ENCODE measurements at regions not wholly inside any gene's neighbourhood (a gene's known extent, or its start where the extent isn't known, plus 50 kb on each side); places are given as distances from the start of the nearest gene placed in this dataset.

DNA sequence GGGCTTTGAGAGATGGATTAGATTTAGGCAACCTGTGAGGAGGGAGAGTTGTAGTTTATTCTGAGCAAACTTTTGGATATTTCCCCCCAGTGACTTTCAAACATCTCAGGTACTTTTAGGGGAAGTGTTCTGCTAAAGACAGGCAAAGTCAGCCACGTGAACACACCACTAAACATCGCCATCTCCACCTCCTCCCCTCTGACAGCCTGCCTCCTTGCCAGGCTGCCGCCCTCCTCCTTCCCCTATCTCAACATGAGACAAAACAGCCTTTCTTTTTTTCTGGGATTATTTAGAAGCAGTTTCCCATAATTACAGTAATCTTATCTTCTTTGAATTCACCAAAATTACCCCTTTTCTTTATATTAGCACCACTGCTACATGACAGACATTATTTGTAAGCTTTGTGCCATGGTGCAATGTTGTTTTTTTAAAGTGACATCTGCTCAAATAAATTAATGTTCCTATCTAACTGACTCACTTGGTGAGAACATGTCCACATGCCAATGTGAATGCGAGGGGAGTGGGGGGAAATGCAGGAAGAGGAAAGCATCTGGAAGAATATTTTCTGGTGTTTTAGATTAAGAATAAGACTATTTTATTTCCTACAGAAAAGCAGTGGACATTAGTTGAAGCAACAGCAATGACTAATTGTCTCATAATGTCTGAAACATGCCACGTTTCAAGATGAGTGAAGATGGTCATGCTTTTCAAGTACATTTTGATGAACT, 147.8 kb upstream of the ATP1B1 start:
- peaks cover 2% of the 10 kb centered on the region for H3K9me3 Mint-ChIP-seq
- no peak for DNase-seq
- CTCF ChIA-PET: no interaction called here
- H3K4me3 Mint-ChIP-seq: no peak overlapping the region
- no peaks in the 10 kb centered on the region for H3K36me3 Mint-ChIP-seq (ENCODE audit: low read depth)
- no peaks in the 10 kb centered on the region for H3K4me1 Mint-ChIP-seq
- H3K27ac Mint-ChIP-seq: no peak overlapping the region
- peaks cover 7% of the 10 kb centered on the region for H3K27me3 Mint-ChIP-seq
- POLR2A ChIA-PET: no interaction called here

DNA sequence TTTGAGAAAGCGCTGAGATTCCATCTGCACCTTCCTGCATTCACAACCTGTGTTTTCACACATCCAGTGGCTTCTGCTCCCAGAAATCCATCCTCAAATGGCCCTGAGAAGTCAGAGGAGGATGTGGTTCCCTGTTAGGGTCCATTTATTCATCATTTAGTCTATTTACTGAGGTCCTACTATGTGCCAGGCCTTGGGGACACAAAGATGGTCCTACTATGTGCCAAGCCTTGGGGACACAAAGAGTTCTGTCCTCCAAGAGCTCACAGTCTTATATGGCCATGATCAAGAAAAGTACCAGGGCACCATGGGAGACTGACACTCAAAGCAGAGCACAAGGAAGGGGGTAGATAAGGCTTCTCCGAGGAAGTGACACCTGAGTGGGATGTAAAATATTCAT, 147.1 kb upstream of the ATP1B1 start:
- Mint-ChIP-seq H3K4me3 (no peak overlapping the region), H3K4me1 (no peaks in the 10 kb centered on the region), H3K9me3 (peaks cover 2% of the 10 kb centered on the region), H3K27me3 (peaks cover 7% of the 10 kb centered on the region), H3K27ac (no peak overlapping the region), H3K36me3 (ENCODE audit: low read depth) (no peaks in the 10 kb centered on the region)
- ChIA-PET CTCF (no interaction called here), POLR2A (no interaction called here)
- no peak for DNase-seq

DNA sequence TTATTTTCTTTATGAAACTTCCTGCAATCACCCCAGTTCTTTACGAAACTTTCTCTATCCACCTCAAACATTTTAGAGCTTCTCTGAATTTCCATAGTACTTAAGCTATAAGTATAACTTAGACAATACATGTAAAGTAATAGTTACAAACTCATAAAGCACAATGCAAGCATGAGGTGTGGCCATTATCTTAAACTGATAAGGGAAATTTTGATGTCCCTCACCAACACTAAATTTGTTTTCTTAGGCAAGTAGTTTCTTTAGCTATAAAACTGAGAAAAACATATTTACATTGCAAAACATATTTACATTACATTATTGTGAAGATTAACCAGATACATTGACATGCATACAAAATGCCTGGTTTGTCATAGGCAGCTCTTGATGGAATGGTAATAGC, 146.4 kb upstream of the ATP1B1 start:
- Mint-ChIP-seq H3K4me3 (no peak overlapping the region), H3K4me1 (no peaks in the 10 kb centered on the region), H3K27me3 (peaks cover 7% of the 10 kb centered on the region), H3K36me3 (ENCODE audit: low read depth) (no peaks in the 10 kb centered on the region), H3K27ac (no peak overlapping the region), H3K9me3 (peaks cover 2% of the 10 kb centered on the region)
- ChIA-PET POLR2A (no interaction called here), CTCF (no interaction called here)
- DNase-seq: no peak

DNA sequence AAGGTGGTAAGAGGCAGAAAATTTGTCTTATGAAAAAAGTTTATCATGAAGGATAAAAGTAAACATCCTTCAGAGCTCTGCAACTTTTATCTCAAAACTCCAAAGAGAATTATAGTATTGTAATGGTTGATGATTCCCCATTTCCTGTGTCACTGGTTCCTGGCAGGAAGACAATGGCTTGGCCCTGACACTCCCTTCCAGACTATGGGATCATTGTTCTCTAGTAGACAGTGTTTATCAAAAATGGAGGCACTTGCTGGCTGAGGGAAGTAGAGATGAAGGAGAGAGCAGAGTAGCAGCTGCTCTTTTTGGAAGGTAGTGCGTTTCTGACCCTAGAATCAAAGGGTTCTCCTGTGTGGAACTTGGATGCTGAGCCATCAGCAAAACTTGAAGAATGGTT, 145.9 kb upstream of the ATP1B1 start:
- Mint-ChIP-seq H3K4me1 (no peaks in the 10 kb centered on the region), H3K9me3 (peaks cover 2% of the 10 kb centered on the region), H3K27ac (no peak overlapping the region), H3K4me3 (no peak overlapping the region), H3K27me3 (peaks cover 7% of the 10 kb centered on the region), H3K36me3 (ENCODE audit: low read depth) (no peaks in the 10 kb centered on the region)
- ChIA-PET POLR2A (no interaction called here), CTCF (no interaction called here)
- no peak for DNase-seq

DNA sequence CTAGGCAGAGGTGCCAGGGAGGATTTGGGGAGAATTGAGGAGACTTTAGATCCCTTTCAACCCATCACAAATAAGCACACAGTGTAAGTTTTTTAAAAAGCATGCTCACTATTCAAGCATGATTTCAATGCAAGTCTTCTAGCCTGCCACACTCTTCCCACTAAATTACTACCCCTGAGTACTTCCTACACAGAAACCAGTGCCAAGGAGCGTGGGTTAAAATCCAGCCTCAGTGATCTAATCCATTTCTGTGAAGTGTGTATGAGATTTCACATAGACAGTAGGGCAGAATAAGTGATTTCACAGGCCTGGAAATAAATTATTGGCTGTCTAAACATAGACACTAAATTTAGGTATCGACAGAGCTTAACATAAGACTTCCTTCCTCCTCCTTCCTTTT, 142.9 kb upstream of the ATP1B1 start:
- Mint-ChIP-seq H3K4me1 (no peaks in the 10 kb centered on the region), H3K4me3 (no peak overlapping the region), H3K9me3 (peaks cover 2% of the 10 kb centered on the region), H3K27me3 (no peaks in the 10 kb centered on the region), H3K27ac (no peak overlapping the region), H3K36me3 (ENCODE audit: low read depth) (no peaks in the 10 kb centered on the region)
- ChIA-PET CTCF (no interaction called here), POLR2A (no interaction called here)
- no peak for DNase-seq

DNA sequence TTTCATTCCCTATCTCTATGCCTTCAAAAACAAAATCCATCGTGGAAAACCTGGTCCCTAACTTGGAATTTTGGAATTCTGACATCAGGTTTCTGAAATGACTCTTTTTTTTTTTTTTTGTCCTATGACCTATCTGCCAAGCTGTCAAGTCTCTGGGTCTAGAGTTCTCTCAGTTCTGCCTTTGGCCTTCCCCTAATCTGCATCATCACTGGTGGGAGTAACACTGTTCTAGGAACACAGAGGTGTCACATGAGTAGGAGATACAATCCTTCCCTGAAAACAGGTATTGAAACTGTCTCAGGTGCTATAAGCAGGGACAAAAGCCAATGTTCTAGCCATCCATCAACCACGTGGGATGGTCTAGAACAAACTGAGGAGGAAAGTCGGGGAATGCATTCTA, 142.0 kb upstream of the ATP1B1 start:
- ChIA-PET POLR2A (no interaction called here), CTCF (no interaction called here)
- no peak for DNase-seq
- H3K4me3 Mint-ChIP-seq: no peak overlapping the region
- no peak overlapping the region for H3K27ac Mint-ChIP-seq
- peaks cover 2% of the 10 kb centered on the region for H3K9me3 Mint-ChIP-seq
- no peaks in the 10 kb centered on the region for H3K27me3 Mint-ChIP-seq
- H3K4me1 Mint-ChIP-seq: no peaks in the 10 kb centered on the region
- no peaks in the 10 kb centered on the region for H3K36me3 Mint-ChIP-seq (ENCODE audit: low read depth)

DNA sequence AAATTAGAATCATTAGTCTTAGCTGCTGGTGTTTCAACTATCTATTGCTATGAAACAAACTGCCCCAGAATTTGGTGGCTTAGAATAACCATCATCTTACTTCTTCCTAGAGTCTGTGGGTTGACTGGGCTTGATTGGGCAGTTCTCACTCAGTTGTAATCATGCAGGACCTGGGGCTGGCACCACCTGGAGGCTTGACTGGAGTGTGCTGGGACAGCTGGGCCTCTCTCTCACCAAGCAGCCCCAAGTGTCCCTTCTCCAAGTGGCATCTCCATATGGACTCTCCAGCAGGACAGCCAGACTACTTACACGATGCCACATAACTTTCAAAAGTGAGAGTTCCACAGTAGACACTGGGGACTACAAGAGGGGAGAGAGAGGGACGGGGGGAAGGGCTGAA, 140.3 kb upstream of the ATP1B1 start:
- Mint-ChIP-seq H3K4me1 (no peaks in the 10 kb centered on the region), H3K27ac (no peak overlapping the region), H3K27me3 (peaks cover 2% of the 10 kb centered on the region), H3K9me3 (peaks cover 2% of the 10 kb centered on the region), H3K4me3 (no peak overlapping the region), H3K36me3 (ENCODE audit: low read depth) (no peaks in the 10 kb centered on the region)
- ChIA-PET POLR2A (no interaction called here), CTCF (interaction anchor here (0.5 kb wide), 1 partner anchor 90 kb away, joined by 3 read pairs; no protein-coding TSS in a partner anchor)
- no peak for DNase-seq

DNA sequence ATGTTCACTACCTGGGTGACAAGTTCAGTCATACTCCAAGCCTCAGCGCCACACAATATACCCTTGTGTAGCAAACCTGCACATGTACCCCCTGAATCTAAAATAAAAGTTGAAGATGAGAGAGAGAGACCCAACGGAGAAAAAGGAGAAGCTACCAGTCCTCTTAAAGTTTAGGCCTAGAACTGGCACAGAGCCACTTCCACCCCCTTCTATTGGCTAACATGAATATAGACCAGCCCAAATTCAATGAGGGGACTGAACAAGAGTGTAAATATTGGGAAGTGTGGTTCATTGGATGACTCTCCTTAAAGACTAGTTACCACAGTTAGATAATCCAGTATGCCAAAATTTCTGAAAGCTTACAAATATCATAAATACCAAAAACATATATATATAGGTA, 139.9 kb upstream of the ATP1B1 start:
- CTCF ChIA-PET: interaction anchor here (0.5 kb wide), 1 partner anchor 89 kb away, joined by 3 read pairs; no protein-coding TSS in a partner anchor
- Mint-ChIP-seq H3K36me3 (ENCODE audit: low read depth) (no peaks in the 10 kb centered on the region), H3K27ac (no peak overlapping the region), H3K4me1 (no peaks in the 10 kb centered on the region), H3K9me3 (peaks cover 2% of the 10 kb centered on the region), H3K27me3 (peaks cover 2% of the 10 kb centered on the region), H3K4me3 (no peak overlapping the region)
- POLR2A ChIA-PET: no interaction called here
- DNase-seq: no peak

DNA sequence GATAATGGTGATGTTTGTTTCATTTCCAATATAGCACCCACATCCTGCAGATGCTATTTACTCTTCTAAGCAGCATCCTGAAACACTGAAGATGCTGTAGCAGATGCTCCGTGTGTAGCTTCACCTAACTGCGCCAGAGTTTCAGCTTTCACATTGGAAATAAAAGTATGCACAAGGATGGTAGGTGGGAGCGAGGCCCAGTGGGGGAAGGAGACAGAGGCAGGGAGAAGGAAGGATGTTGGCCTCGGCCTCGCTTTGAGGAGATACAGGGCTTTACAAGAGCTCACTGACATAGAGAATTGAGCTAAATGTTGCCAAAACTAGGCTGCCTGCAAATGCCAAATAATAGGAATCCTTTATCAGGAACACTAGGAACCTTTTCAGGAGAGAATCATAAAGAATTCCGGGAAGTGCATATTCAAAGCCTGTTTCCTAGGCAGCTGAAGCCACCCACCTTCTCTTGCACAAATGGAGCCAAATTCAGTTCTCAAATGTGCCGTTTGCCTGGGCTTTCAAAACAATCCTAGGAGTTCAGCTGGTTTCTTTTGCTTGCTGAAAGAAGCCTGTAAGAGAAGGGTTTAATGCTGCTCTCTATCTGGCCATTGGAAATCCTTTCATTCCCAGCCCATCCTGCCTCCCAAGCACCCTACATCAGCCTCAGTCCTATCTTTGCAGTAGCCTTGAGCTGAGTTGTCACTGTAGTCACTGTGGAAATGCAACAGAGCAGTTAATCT, 135.4 kb upstream of the ATP1B1 start:
- no peak for DNase-seq
- Mint-ChIP-seq H3K4me3 (no peak overlapping the region), H3K4me1 (no peaks in the 10 kb centered on the region), H3K9me3 (no peaks in the 10 kb centered on the region), H3K27me3 (peaks cover 2% of the 10 kb centered on the region), H3K27ac (no peak overlapping the region), H3K36me3 (ENCODE audit: low read depth) (no peaks in the 10 kb centered on the region)
- CTCF ChIA-PET: no interaction called here
- POLR2A ChIA-PET: no interaction called here

DNA sequence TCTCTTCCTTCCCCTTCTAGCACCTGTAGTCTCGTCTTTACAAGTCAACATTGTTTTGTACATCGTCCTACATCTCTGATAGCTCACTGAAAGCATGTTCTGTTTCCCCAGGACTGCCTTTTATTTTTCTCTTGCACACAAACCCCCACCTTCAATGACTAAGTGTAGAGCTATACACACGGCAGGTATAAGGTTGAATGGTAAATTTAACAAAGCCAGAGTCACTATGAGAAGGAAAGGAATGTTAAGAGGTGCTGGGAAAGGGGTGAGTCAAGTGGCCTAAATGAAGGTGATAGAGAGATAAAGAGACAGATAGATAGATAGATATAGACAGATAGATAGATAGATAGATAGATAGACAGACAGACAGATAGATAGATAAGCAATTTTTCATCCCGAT, 134.3 kb upstream of the ATP1B1 start:
- Mint-ChIP-seq H3K27ac (no peak overlapping the region), H3K36me3 (ENCODE audit: low read depth) (no peaks in the 10 kb centered on the region), H3K4me1 (no peaks in the 10 kb centered on the region), H3K9me3 (no peaks in the 10 kb centered on the region), H3K4me3 (no peak overlapping the region), H3K27me3 (peaks cover 2% of the 10 kb centered on the region)
- POLR2A ChIA-PET: no interaction called here
- CTCF ChIA-PET: no interaction called here
- no peak for DNase-seq

DNA sequence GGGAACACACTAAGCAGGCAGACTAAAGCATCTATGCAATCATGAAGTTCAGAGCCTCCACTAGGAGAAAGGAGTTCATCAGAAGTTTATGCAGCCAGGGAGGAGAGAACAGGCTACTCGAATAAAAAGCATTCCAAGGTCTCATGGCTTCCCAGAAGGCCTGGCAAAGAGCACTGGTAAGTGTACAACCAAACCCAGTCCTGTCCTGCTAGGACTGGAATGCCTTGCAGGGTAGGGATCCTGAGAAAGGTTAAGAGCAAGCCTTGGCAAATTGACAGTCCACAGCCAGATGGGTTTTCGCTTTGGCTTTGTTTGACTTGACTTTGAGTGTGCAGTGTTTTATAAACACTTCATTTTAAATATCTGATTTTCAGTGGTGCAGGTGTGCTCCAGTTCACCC, 133.6 kb upstream of the ATP1B1 start:
- Mint-ChIP-seq H3K4me1 (no peaks in the 10 kb centered on the region), H3K4me3 (no peak overlapping the region), H3K27me3 (peaks cover 2% of the 10 kb centered on the region), H3K27ac (no peak overlapping the region), H3K36me3 (ENCODE audit: low read depth) (no peaks in the 10 kb centered on the region), H3K9me3 (no peaks in the 10 kb centered on the region)
- DNase-seq: no peak
- CTCF ChIA-PET: no interaction called here
- POLR2A ChIA-PET: no interaction called here

DNA sequence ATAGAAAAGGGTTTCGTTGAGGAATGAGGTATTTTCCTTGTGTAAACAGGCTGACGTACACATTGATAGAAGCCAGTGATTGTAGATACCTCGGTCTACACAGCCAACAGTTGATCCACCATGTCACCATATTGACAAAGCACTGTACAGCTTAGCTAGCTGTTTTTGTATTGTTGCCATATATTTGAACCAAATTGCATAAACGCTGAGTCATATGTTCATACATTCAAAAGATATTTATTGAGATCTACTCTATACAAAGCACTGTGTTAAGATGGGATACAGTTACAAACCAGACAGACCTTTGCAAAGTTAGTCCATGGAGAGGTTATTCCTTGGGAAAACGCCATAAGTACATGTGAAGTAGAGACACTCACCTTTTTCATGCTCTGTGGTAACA, 132.4 kb upstream of the ATP1B1 start:
- no peaks in the 10 kb centered on the region for H3K4me1 Mint-ChIP-seq
- CTCF ChIA-PET: no interaction called here
- H3K36me3 Mint-ChIP-seq (ENCODE audit: low read depth): no peaks in the 10 kb centered on the region
- no peak overlapping the region for H3K27ac Mint-ChIP-seq
- POLR2A ChIA-PET: no interaction called here
- peaks cover 4% of the 10 kb centered on the region for H3K9me3 Mint-ChIP-seq
- H3K4me3 Mint-ChIP-seq: no peak overlapping the region
- no peak for DNase-seq
- H3K27me3 Mint-ChIP-seq: peaks cover 2% of the 10 kb centered on the region

DNA sequence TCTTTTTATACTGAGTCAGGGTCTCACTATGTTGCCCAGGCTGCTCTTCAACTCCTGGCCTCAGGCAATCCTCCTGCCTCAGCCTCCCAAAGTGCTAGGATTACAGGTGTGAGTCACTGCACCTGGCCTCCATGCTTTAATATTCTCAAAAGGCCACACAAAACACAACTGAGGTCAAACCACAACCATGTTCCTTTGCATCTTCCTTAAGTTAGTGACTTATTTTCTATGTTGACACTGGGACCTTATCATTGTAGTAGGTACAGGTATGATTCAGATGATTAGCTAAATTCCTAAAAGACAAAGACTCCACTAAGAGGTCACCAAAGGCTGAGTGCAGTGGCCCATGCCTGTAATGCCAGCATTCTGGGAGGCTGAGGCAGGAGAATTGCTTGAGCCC, 131.9 kb upstream of the ATP1B1 start:
- no peak overlapping the region for H3K27ac Mint-ChIP-seq
- H3K4me3 Mint-ChIP-seq: no peak overlapping the region

DNA sequence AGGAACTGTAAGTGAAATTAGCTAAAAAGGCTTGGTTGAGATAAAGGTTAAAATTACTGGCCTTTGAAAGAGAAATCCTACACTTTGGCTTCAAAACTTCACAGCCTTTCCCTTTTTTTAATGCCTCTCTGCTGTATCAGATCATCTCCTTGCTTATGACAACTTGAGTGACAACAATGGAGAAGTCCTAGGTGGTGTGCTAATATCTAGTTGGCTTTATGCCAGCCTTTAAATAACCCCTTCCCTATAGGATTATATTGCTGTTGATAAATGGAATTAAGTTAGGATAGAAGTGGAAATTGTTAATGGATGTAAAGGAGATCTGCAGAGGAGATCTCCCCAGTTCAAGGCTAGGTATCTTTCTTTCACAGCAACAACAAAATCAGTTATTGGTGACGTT, 130.2 kb upstream of the ATP1B1 start:
- ChIA-PET POLR2A (no interaction called here), CTCF (no interaction called here)
- Mint-ChIP-seq H3K27me3 (peaks cover 2% of the 10 kb centered on the region), H3K36me3 (ENCODE audit: low read depth) (no peaks in the 10 kb centered on the region), H3K27ac (no peak overlapping the region), H3K4me1 (no peaks in the 10 kb centered on the region), H3K9me3 (peaks cover 6% of the 10 kb centered on the region), H3K4me3 (no peak overlapping the region)
- DNase-seq: no peak

More for the DNA sequence above, 131.9 kb upstream of the ATP1B1 start:
- Mint-ChIP-seq H3K9me3 (peaks cover 6% of the 10 kb centered on the region), H3K27me3 (peaks cover 2% of the 10 kb centered on the region), H3K36me3 (ENCODE audit: low read depth) (no peaks in the 10 kb centered on the region), H3K4me1 (no peaks in the 10 kb centered on the region)
- ChIA-PET POLR2A (no interaction called here), CTCF (no interaction called here)
- no peak for DNase-seq
